MM.1S (cell line): ENCODE measurements at regions not wholly inside any gene's neighbourhood (a gene's known extent, or its start where the extent isn't known, plus 50 kb on each side); places are given as distances from the start of the nearest gene placed in this dataset.

Experiments used
- DNase-seq: peaks from one replicate; pipeline ENCODE4 v3.0.0-alpha.2; 2015
- H2AFZ ChIP-seq: fragments of 300-600 bp; sonication (generic); 2 replicates; pipeline ENCODE4 v1.6.0; 2016; ENCODE audit warnings: antibody characterized with exemption, low read length
- H3F3A ChIP-seq: fragments of 300-600 bp; sonication (generic); 2 replicates; pipeline ENCODE4 v1.6.1; 2016; ENCODE audit warnings: mild to moderate bottlenecking, antibody characterized with exemption, low read length, moderate library complexity, mixed read lengths; ENCODE audit not compliant: insufficient read depth
- H3K27ac ChIP-seq: fragments of 300-600 bp; sonication (generic); 2 replicates; pipeline ENCODE4 v1.5.1; 2016; ENCODE audit warnings: mild to moderate bottlenecking, low read length
- H3K27me3 ChIP-seq: fragments of 300-600 bp; sonication (generic); replicated peaks from 2 replicates; pipeline ENCODE4 v1.6.0; 2016; ENCODE audit warnings: low read length; ENCODE audit not compliant: insufficient read depth
- H3K36me3 ChIP-seq: fragments of 300-600 bp; sonication (generic); replicated peaks from 2 replicates; pipeline ENCODE4 v1.6.1; 2016; ENCODE audit warnings: mild to moderate bottlenecking, low read length, mixed read lengths; ENCODE audit not compliant: insufficient read depth
- H3K4me1 ChIP-seq: fragments of 300-600 bp; sonication (generic); 2 replicates; pipeline ENCODE4 v1.6.1; 2016; ENCODE audit warnings: low read length, mixed read lengths
- H3K4me2 ChIP-seq: fragments of 300-600 bp; sonication (generic); 2 replicates; pipeline ENCODE4 v1.6.0; 2016; ENCODE audit warnings: low read depth, low read length
- H3K4me3 ChIP-seq: fragments of 300-600 bp; sonication (generic); 2 replicates; pipeline ENCODE4 v1.5.1; 2016; ENCODE audit warnings: low read length, mixed read lengths
- H3K79me2 ChIP-seq: fragments of 300-600 bp; sonication (generic); 2 replicates; pipeline ENCODE4 v1.6.1; 2016; ENCODE audit warnings: mixed run types, low read length, mixed read lengths
- H3K9ac ChIP-seq: fragments of 300-600 bp; sonication (generic); 2 replicates; pipeline ENCODE4 v1.6.1; 2016; ENCODE audit warnings: low read length, mixed read lengths
- H3K9me2 ChIP-seq: fragments of 300-600 bp; sonication (generic); replicated peaks from 2 replicates; pipeline ENCODE4 v1.6.1; 2016; ENCODE audit warnings: mild to moderate bottlenecking, low read length, mixed read lengths; ENCODE audit not compliant: insufficient read depth
- H3K9me3 ChIP-seq: fragments of 300-600 bp; sonication (generic); replicated peaks from 2 replicates; pipeline ENCODE4 v1.6.1; 2016; ENCODE audit warnings: mild to moderate bottlenecking, low read length, mixed read lengths; ENCODE audit not compliant: insufficient read depth
- H4K20me1 ChIP-seq: fragments of 300-600 bp; sonication (generic); 2 replicates; pipeline ENCODE4 v1.6.1; 2016; ENCODE audit warnings: mild to moderate bottlenecking, low read length, moderate library complexity, mixed read lengths; ENCODE audit not compliant: insufficient read depth
- CTCF ChIP-seq: fragments of 300-600 bp; sonication (generic); IDR thresholded peaks from 2 replicates; pipeline ENCODE4 v1.5.1; 2016; ENCODE audit warnings: antibody characterized with exemption, low read length, mixed read lengths
- EZH2 ChIP-seq: fragments of 300-600 bp; sonication (generic); optimal IDR thresholded peaks from 2 replicates; pipeline ENCODE3; 2017; ENCODE audit warnings: low read depth, mild to moderate bottlenecking, antibody characterized with exemption, low read length, mixed read lengths
- EZH2phosphoT487 ChIP-seq: fragments of 300-600 bp; sonication (generic); IDR thresholded peaks from 2 replicates; pipeline ENCODE4 v1.6.1; 2018; ENCODE audit warnings: antibody characterized with exemption, low read length

GRCh38 chr13:83220241-83220640 lies 662.0 kb downstream of the SLITRK1 start:
- Histone ChIP-seq H3K4me1 (peaks cover 28% of the 10 kb centered on the region), H3K4me2 (peak overlapping the region; percentile 51)

GRCh38 chr13:83219832-83220231 lies 662.4 kb downstream of the SLITRK1 start:
- Histone ChIP-seq H3K9ac (no peak overlapping the region; the same call in 1 of the 2 replicates), H3K36me3 (no peaks in the 10 kb centered on the region), H3K27ac (peak overlapping the region; percentile 85), H3K27me3 (0 out of 2 replicates have a peak, but pooled peaks cover 4% of the 10 kb centered on the region), H3F3A (peaks cover 34% of the 10 kb centered on the region), H4K20me1 (no peaks in the 10 kb centered on the region), H3K4me1 (peaks cover 28% of the 10 kb centered on the region), H3K4me3 (peak overlapping the region; percentile 31), H3K9me3 (no peaks in the 10 kb centered on the region), H3K79me2 (no peaks in the 10 kb centered on the region), H3K4me2 (peak overlapping the region; percentile 51), H3K9me2 (no peaks in the 10 kb centered on the region), H2AFZ (no peak overlapping the region)
- TF ChIP-seq EZH2 (no peak), CTCF (no peak), EZH2phosphoT487 (no peak)
- peak; percentile 67 for DNase-seq

More at GRCh38 chr13:83220241-83220640, 662.0 kb downstream of the SLITRK1 start:
- Histone ChIP-seq H3K79me2 (no peaks in the 10 kb centered on the region), H3K9me2 (no peaks in the 10 kb centered on the region), H2AFZ (no peak overlapping the region), H3F3A (peaks cover 34% of the 10 kb centered on the region), H3K9ac (peak overlapping the region; percentile 7; the same call in 1 of the 2 replicates), H4K20me1 (no peaks in the 10 kb centered on the region), H3K27ac (peak overlapping the region; percentile 85), H3K27me3 (0 out of 2 replicates have a peak, but pooled peaks cover 4% of the 10 kb centered on the region), H3K36me3 (no peaks in the 10 kb centered on the region), H3K4me3 (peak overlapping the region; percentile 31; the same call in 1 of the 2 replicates), H3K9me3 (no peaks in the 10 kb centered on the region)
- no peak for TF ChIP-seq EZH2phosphoT487
- no peak for TF ChIP-seq EZH2
- no peak for TF ChIP-seq CTCF
- DNase-seq = peak; percentile 80

GRCh38 chr13:83216479-83217245 lies 665.6 kb downstream of the SLITRK1 start:
- H4K20me1 ChIP-seq = no peaks in the 10 kb centered on the region
- no peak overlapping the region for H3K4me2 ChIP-seq
- H3K9me3 ChIP-seq = no peaks in the 10 kb centered on the region
- H3K36me3 ChIP-seq = no peaks in the 10 kb centered on the region
- DNase-seq = no peak
- H3K27ac ChIP-seq = no peak overlapping the region
- H3K9ac ChIP-seq = no peak overlapping the region
- no peaks in the 10 kb centered on the region for H3K27me3 ChIP-seq
- H3F3A ChIP-seq = peaks cover 22% of the 10 kb centered on the region
- H3K4me1 ChIP-seq = peaks cover 24% of the 10 kb centered on the region
- no peaks in the 10 kb centered on the region for H3K79me2 ChIP-seq
- no peak for TF ChIP-seq EZH2
- no peak for TF ChIP-seq CTCF
- TF ChIP-seq EZH2phosphoT487 = no peak
- no peak overlapping the region for H2AFZ ChIP-seq
- H3K9me2 ChIP-seq = no peaks in the 10 kb centered on the region
- H3K4me3 ChIP-seq = no peak overlapping the region
